ENCODE measurements at regions not wholly inside any gene's neighbourhood (a gene's known extent, or its start where the extent isn't known, plus 50 kb on each side); places are given as distances from the start of the nearest gene placed in this dataset.
"Not testable (repeated sequence)": the region's sequence is repeated elsewhere in the genome, so short reads cannot be mapped to it uniquely, and the experiment has no call there.

- H3K36me3 ChIP-seq (ENCODE audit: insufficient read depth, low read length); H3K4me1 ChIP-seq (ENCODE audit: insufficient read depth, low read length); H3K4me1 Mint-ChIP-seq; H3K27ac Mint-ChIP-seq; H3K4me3 ChIP-seq (ENCODE audit: low read length); H3K9me3 ChIP-seq (ENCODE audit: low read length); H3K27me3 Mint-ChIP-seq; CTCF ChIA-PET; H3K9me3 Mint-ChIP-seq; H3K27me3 ChIP-seq (ENCODE audit: insufficient read depth, low read length, poor library complexity, severe bottlenecking); H3K4me3 Mint-ChIP-seq; H3K36me3 Mint-ChIP-seq; POLR2A ChIA-PET; H3K27ac ChIP-seq (ENCODE audit: low read depth, low read length); DNase-seq: not testable (repeated sequence)
Measured at GRCh38 chr2:91567546-91568335, 2876.3 kb downstream of the RPIA start.

DNA sequence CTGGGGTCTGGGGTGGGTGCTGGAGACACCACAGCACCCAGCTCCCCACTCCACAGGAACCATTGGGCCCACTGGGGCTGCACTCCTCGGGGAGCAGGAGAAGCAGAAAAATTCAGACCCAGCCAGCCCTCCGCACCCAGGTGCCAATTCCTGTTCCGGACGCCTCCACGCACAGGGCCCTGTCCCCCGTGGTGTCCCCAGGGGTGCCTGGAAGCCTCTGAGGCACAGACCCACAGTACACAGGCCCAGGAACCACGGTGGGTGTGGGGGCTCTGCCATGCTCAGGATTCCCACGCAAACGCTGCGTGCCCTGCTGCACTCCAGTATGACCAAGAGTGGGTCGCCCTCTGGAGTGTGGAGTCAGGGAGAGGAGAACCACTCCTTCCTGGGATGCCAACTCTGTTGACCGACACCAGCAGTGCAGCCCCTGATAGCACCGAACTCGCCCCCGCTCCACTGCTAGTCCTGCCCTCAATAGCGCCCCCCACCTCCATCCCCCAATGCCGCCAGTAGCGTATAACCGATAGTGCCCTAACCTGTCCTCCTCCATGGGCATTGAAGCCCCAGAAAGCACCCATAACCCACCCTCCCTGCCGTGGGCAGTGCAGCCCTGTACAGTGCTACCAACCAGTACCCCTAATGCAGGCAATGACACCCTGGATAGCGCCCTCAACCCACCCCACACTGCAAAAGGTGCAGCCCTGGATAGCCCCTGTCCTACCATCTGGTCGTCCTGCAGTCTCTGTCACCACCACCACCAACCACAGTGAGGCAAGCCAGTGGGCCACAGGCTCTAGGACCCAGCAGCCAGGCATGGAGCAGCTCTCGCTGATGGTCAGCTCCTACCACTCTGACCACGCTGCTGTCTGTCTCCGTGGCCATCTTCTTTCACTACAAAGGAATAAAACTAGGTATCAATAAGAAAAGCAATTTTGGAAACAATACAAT, 2877.2 kb downstream of the RPIA start:
- H3K36me3 Mint-ChIP-seq; H3K27me3 ChIP-seq (ENCODE audit: insufficient read depth, low read length, poor library complexity, severe bottlenecking); H3K9me3 ChIP-seq (ENCODE audit: low read length); H3K36me3 ChIP-seq (ENCODE audit: insufficient read depth, low read length); H3K27ac ChIP-seq (ENCODE audit: low read depth, low read length); DNase-seq; H3K9me3 Mint-ChIP-seq; H3K27ac Mint-ChIP-seq; H3K4me3 Mint-ChIP-seq; H3K27me3 Mint-ChIP-seq; POLR2A ChIA-PET; H3K4me1 ChIP-seq (ENCODE audit: insufficient read depth, low read length); CTCF ChIA-PET; H3K4me3 ChIP-seq (ENCODE audit: low read length); H3K4me1 Mint-ChIP-seq: not testable (repeated sequence)

GRCh38 chr2:91571239-91571923, 2879.9 kb downstream of the RPIA start:
- H3K4me3 ChIP-seq (ENCODE audit: low read length); H3K27me3 ChIP-seq (ENCODE audit: insufficient read depth, low read length, poor library complexity, severe bottlenecking); CTCF ChIA-PET; H3K4me3 Mint-ChIP-seq; H3K27ac ChIP-seq (ENCODE audit: low read depth, low read length); H3K4me1 Mint-ChIP-seq; H3K9me3 Mint-ChIP-seq; H3K27ac Mint-ChIP-seq; DNase-seq; H3K27me3 Mint-ChIP-seq; H3K9me3 ChIP-seq (ENCODE audit: low read length); POLR2A ChIA-PET; H3K36me3 ChIP-seq (ENCODE audit: insufficient read depth, low read length); H3K4me1 ChIP-seq (ENCODE audit: insufficient read depth, low read length); H3K36me3 Mint-ChIP-seq: not testable (repeated sequence)

- H3K4me1 Mint-ChIP-seq, H3K27me3 Mint-ChIP-seq: not testable (repeated sequence)
Measured at GRCh38 chr2:91573018-91573417, 2881.5 kb downstream of the RPIA start.

DNA sequence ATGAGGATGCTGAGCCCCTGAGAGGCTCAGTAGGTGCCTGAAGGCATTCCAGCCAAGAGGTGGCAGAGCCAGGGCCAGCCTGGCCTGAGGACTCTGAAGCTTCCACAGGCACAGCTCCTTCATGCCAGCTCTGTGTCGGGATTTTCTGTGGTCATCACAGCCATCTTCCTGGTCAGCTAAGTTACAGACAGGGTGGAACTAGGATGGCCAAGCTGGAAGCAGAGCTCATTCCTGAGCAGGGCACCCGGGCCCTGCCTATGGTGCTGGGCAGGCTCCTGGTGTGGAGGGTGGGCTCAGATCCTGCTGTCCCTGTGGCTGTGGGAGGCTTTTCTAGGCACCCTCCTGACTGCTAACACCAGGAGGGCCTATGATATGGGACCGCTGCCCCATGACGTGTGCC, 2882.3 kb downstream of the RPIA start:
- POLR2A ChIA-PET; H3K27ac ChIP-seq (ENCODE audit: low read depth, low read length); H3K27me3 Mint-ChIP-seq; H3K4me3 Mint-ChIP-seq; H3K36me3 Mint-ChIP-seq; H3K27ac Mint-ChIP-seq; CTCF ChIA-PET; H3K9me3 Mint-ChIP-seq; H3K4me3 ChIP-seq (ENCODE audit: low read length); DNase-seq; H3K27me3 ChIP-seq (ENCODE audit: insufficient read depth, low read length, poor library complexity, severe bottlenecking); H3K4me1 ChIP-seq (ENCODE audit: insufficient read depth, low read length); H3K4me1 Mint-ChIP-seq; H3K36me3 ChIP-seq (ENCODE audit: insufficient read depth, low read length); H3K9me3 ChIP-seq (ENCODE audit: low read length): not testable (repeated sequence)

More at GRCh38 chr2:91573018-91573417, 2881.5 kb downstream of the RPIA start:
- CTCF ChIA-PET; H3K36me3 Mint-ChIP-seq; H3K9me3 Mint-ChIP-seq; POLR2A ChIA-PET; DNase-seq; H3K27ac Mint-ChIP-seq; H3K4me3 Mint-ChIP-seq; H3K36me3 ChIP-seq (ENCODE audit: insufficient read depth, low read length); H3K9me3 ChIP-seq (ENCODE audit: low read length); H3K4me3 ChIP-seq (ENCODE audit: low read length); H3K4me1 ChIP-seq (ENCODE audit: insufficient read depth, low read length); H3K27me3 ChIP-seq (ENCODE audit: insufficient read depth, low read length, poor library complexity, severe bottlenecking); H3K27ac ChIP-seq (ENCODE audit: low read depth, low read length): not testable (repeated sequence)

DNA sequence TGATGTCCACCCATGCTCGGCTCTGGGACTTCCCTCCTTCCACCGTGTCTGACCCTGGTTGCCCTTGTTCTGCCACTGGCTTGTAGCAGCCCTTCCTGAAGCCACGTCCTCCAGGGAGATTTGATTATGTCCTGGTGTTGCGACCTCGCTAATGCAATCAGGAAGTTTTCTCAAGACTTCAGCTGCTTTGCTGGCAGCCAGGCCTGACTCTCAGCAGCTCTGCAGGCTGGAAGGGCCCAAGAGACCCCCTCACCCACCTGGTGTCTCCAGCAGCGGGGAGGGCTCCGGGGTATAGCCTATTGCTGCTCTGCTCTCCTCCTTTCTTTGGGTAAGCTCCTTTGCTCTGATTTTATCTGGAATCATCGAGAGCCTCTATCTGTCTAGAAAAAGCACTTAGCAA, 2882.8 kb downstream of the RPIA start:
- H3K27me3 Mint-ChIP-seq; H3K4me3 Mint-ChIP-seq; H3K27ac ChIP-seq (ENCODE audit: low read depth, low read length); H3K4me3 ChIP-seq (ENCODE audit: low read length); CTCF ChIA-PET; H3K36me3 ChIP-seq (ENCODE audit: insufficient read depth, low read length); H3K27me3 ChIP-seq (ENCODE audit: insufficient read depth, low read length, poor library complexity, severe bottlenecking); H3K9me3 ChIP-seq (ENCODE audit: low read length); H3K9me3 Mint-ChIP-seq; DNase-seq; H3K36me3 Mint-ChIP-seq; POLR2A ChIA-PET; H3K27ac Mint-ChIP-seq; H3K4me1 ChIP-seq (ENCODE audit: insufficient read depth, low read length); H3K4me1 Mint-ChIP-seq: not testable (repeated sequence)

GRCh38 chr2:91575701-91576100, 2884.2 kb downstream of the RPIA start:
- H3K9me3 Mint-ChIP-seq; H3K27ac ChIP-seq (ENCODE audit: low read depth, low read length); H3K9me3 ChIP-seq (ENCODE audit: low read length); H3K4me1 Mint-ChIP-seq; H3K27me3 ChIP-seq (ENCODE audit: insufficient read depth, low read length, poor library complexity, severe bottlenecking); H3K27me3 Mint-ChIP-seq; DNase-seq; H3K4me3 Mint-ChIP-seq; H3K27ac Mint-ChIP-seq; CTCF ChIA-PET; H3K36me3 Mint-ChIP-seq; H3K4me1 ChIP-seq (ENCODE audit: insufficient read depth, low read length); H3K4me3 ChIP-seq (ENCODE audit: low read length); POLR2A ChIA-PET; H3K36me3 ChIP-seq (ENCODE audit: insufficient read depth, low read length): not testable (repeated sequence)

DNA sequence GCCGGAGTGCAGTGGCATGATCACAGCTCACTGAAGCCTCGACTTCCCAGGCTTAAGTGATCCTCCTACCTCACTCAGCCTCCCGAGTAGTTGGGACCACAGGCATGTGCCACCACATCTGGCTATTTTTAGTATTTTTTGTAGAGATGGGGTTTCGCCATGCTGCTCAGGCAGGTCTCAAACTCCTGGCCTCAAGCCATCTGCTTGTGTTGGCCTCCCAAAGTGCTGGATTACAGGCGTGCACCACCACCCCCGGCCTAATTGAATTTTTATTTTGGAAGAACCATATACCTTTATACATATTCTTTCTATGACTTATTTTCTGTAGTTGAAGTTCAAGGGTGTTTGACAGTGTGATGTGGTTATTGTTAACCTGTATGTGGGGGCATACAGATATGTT, 2885.9 kb downstream of the RPIA start:
- POLR2A ChIA-PET; H3K4me1 ChIP-seq (ENCODE audit: insufficient read depth, low read length); H3K9me3 ChIP-seq (ENCODE audit: low read length); H3K36me3 Mint-ChIP-seq; H3K9me3 Mint-ChIP-seq; H3K27me3 Mint-ChIP-seq; H3K4me3 Mint-ChIP-seq; H3K27me3 ChIP-seq (ENCODE audit: insufficient read depth, low read length, poor library complexity, severe bottlenecking); H3K27ac Mint-ChIP-seq; H3K27ac ChIP-seq (ENCODE audit: low read depth, low read length); H3K4me1 Mint-ChIP-seq; H3K4me3 ChIP-seq (ENCODE audit: low read length); DNase-seq; H3K36me3 ChIP-seq (ENCODE audit: insufficient read depth, low read length); CTCF ChIA-PET: not testable (repeated sequence)
